A549 (cell line): ENCODE measurements at regions not wholly inside any gene's neighbourhood (a gene's known extent, or its start where the extent isn't known, plus 50 kb on each side); places are given as distances from the start of the nearest gene placed in this dataset.

Experiments used
- ATAC-seq, 2 experiments: fragments of 200-7000 bp in 1 of 2; fragments of >200 bp in 1 of 2; cut with Nextera tagmentation in 1 of 2; cut with Tn5 transposase in 1 of 2; 3 replicates each; pipeline versions ENCODE4 v1.8.0 to v1.9.1; 2018 to 2020; ENCODE audit warnings: mild to moderate bottlenecking in 1 of 2, moderate library complexity in 1 of 2
- CTCF ChIA-PET: fragments of 300-600 bp; sonication (Branson Sonifier 250); formaldehyde crosslinking; extraction: SDS; loops from one replicate; lab custom pipeline; 2021; ENCODE audit warnings: antibody characterized with exemption, inconsistent platforms; lab: Yijun Ruan, JAX
- POLR2A ChIA-PET: fragments of 350-600 bp; formaldehyde crosslinking; extraction: SDS; loops from one replicate; lab custom pipeline; 2021; ENCODE audit warnings: antibody characterized with exemption, inconsistent platforms; lab: Yijun Ruan, JAX
- DNase-seq, 2 experiments: peaks; one replicate each; pipeline versions ENCODE4 v3.0.0 to v3.0.0-alpha.2; 2011 to 2016; ENCODE audit warnings: low read depth in 1 of 2, low spot score in 1 of 2
- FAIRE-seq: peaks from 2 replicates; lab custom pipeline; 2011; peaks lifted over from hg19 to GRCh38; lab: Jason Lieb, UNC
- H3K27ac ChIP-seq, 2 experiments: fragments of >200 bp; sonication (Bioruptor Twin); formaldehyde crosslinking; 3 replicates each; pipeline ENCODE4 v1.5.1; 2016 to 2017
- H3K4me1 ChIP-seq: fragments of >200 bp; sonication (Bioruptor Twin); formaldehyde crosslinking; 3 replicates; pipeline ENCODE4 v1.6.1; 2016
- H3K4me2 ChIP-seq: fragments of >200 bp; sonication (Bioruptor Twin); formaldehyde crosslinking; 3 replicates; pipeline ENCODE4 v1.6.1; 2016
- H3K4me3 ChIP-seq: fragments of >200 bp; sonication (Bioruptor Twin); formaldehyde crosslinking; 3 replicates; pipeline ENCODE4 v1.5.1; 2016
- H3K9me3 ChIP-seq: fragments of >200 bp; sonication (Bioruptor Twin); formaldehyde crosslinking; 3 replicates; pipeline ENCODE4 v1.6.1; 2016
- BHLHE40 ChIP-seq: IDR thresholded peaks from 2 replicates; pipeline ENCODE4 v1.6.1; 2012; ENCODE audit warnings: low read depth, low read length, inconsistent platforms
- CBX2 ChIP-seq: fragments of 200-600 bp; sonication (generic); IDR thresholded peaks from 2 replicates; pipeline ENCODE4 v1.6.1; 2016; ENCODE audit warnings: low read depth, mild to moderate bottlenecking, borderline replicate concordance
- CBX8 ChIP-seq: fragments of 200-600 bp; sonication (generic); IDR thresholded peaks from 2 replicates; pipeline ENCODE4 v1.6.1; 2016
- EHF ChIP-seq: fragments of 250-450 bp; sonication (Bioruptor Pico); IDR thresholded peaks from 2 replicates; pipeline ENCODE4 v1.5.0; 2020; ENCODE audit warnings: mild to moderate bottlenecking
- EP300 ChIP-seq, 2 experiments: fragments of >200 bp; sonication (Bioruptor Twin); formaldehyde crosslinking; IDR thresholded peaks; 2 replicates in 1 of 2; 3 replicates in 1 of 2; pipeline ENCODE4 v1.6.1; 2016 to 2017
- ESRRA ChIP-seq: fragments of 150-350 bp; IDR thresholded peaks from 2 replicates; pipeline ENCODE4 v1.6.1; 2014; ENCODE audit warnings: mild to moderate bottlenecking, low read length, borderline replicate concordance
- FOSB ChIP-seq: fragments of 250-450 bp; sonication (Bioruptor Pico); IDR thresholded peaks from 2 replicates; pipeline ENCODE4 v1.5.0; 2020; ENCODE audit warnings: mild to moderate bottlenecking, moderate library complexity
- FOXS1 ChIP-seq: fragments of 250-450 bp; sonication (Bioruptor Pico); IDR thresholded peaks from 2 replicates; pipeline ENCODE4 v1.5.0; 2020; ENCODE audit warnings: mild to moderate bottlenecking, moderate library complexity
- HEYL ChIP-seq: fragments of 250-450 bp; sonication (Bioruptor Pico); IDR thresholded peaks from 2 replicates; pipeline ENCODE4 v1.8.0; 2021; ENCODE audit warnings: mild to moderate bottlenecking, moderate library complexity
- HOXA7 ChIP-seq: fragments of 250-450 bp; sonication (Bioruptor Pico); IDR thresholded peaks from 2 replicates; pipeline ENCODE4 v1.5.0; 2020; ENCODE audit warnings: mild to moderate bottlenecking, moderate library complexity
- HOXB5 ChIP-seq: fragments of 250-450 bp; sonication (Bioruptor Pico); IDR thresholded peaks from 2 replicates; pipeline ENCODE4 v1.5.0; 2020; ENCODE audit warnings: mild to moderate bottlenecking, moderate library complexity
- JUN ChIP-seq, 2 experiments: fragments of >200 bp; sonication (Bioruptor Twin); formaldehyde crosslinking; IDR thresholded peaks; 2 replicates in 1 of 2; 3 replicates in 1 of 2; pipeline ENCODE4 v1.6.1; 2016 to 2017
- MAFK ChIP-seq: fragments of 450-650 bp; IDR thresholded peaks from 2 replicates; pipeline ENCODE4 v1.6.1; 2014; ENCODE audit not compliant: partially characterized antibody
- MAZ ChIP-seq: fragments of 150-350 bp; IDR thresholded peaks from 2 replicates; pipeline ENCODE4 v1.6.1; 2014; ENCODE audit warnings: antibody characterized with exemption, low read depth, low read length, borderline replicate concordance
- MYC ChIP-seq: IDR thresholded peaks from 2 replicates; pipeline ENCODE4 v1.6.1; 2012; ENCODE audit warnings: mild to moderate bottlenecking, inconsistent platforms, low read length, improper control_type of control experiment, borderline replicate concordance
- PHF8 ChIP-seq: fragments of 200-600 bp; sonication (generic); IDR thresholded peaks from 2 replicates; pipeline ENCODE4 v1.6.1; 2016; ENCODE audit warnings: low read depth, mild to moderate bottlenecking, antibody characterized with exemption, moderate library complexity, borderline replicate concordance
- RAD21 ChIP-seq, 2 experiments: fragments of >200 bp in 1 of 2; sonication (Bioruptor Twin) in 1 of 2; formaldehyde crosslinking in 1 of 2; IDR thresholded peaks in 1 of 2; conservative IDR thresholded peaks in 1 of 2; 2 replicates in 1 of 2; 3 replicates in 1 of 2; pipeline ENCODE4 v1.6.1; 2012 to 2018; ENCODE audit warnings: inconsistent platforms in 1 of 2
- RARB ChIP-seq: fragments of 250-450 bp; sonication (Bioruptor Pico); IDR thresholded peaks from 2 replicates; pipeline ENCODE4 v1.8.0; 2021; ENCODE audit warnings: mild to moderate bottlenecking, moderate library complexity
- RCOR1 ChIP-seq: fragments of 150-350 bp; IDR thresholded peaks from 2 replicates; pipeline ENCODE4 v1.6.1; 2014; ENCODE audit warnings: antibody characterized with exemption, low read length, low read depth
- RFX5 ChIP-seq: fragments of 450-650 bp; IDR thresholded peaks from 2 replicates; pipeline ENCODE4 v1.7.1; 2014; ENCODE audit warnings: antibody characterized with exemption, mild to moderate bottlenecking, moderate library complexity
- RNF2 ChIP-seq: fragments of 200-600 bp; sonication (generic); IDR thresholded peaks from 2 replicates; pipeline ENCODE4 v1.6.1; 2016; ENCODE audit warnings: low read depth, mild to moderate bottlenecking, antibody characterized with exemption, moderate library complexity, borderline replicate concordance
- SMC3 ChIP-seq: fragments of >200 bp; sonication (Bioruptor Twin); formaldehyde crosslinking; IDR thresholded peaks from 3 replicates; pipeline ENCODE4 v1.6.1; 2018; ENCODE audit warnings: inconsistent platforms
- TFCP2L1 ChIP-seq: fragments of 250-450 bp; sonication (Bioruptor Pico); IDR thresholded peaks from 2 replicates; pipeline ENCODE4 v1.5.0; 2021; ENCODE audit warnings: mild to moderate bottlenecking
- ZNF302 ChIP-seq: fragments of 250-450 bp; sonication (Bioruptor Pico); IDR thresholded peaks from 2 replicates; pipeline ENCODE4 v1.9.0; 2021; ENCODE audit warnings: inconsistent platforms, mild to moderate bottlenecking, moderate library complexity
- ZSCAN20 ChIP-seq: fragments of 250-450 bp; sonication (Bioruptor Pico); IDR thresholded peaks from 2 replicates; pipeline ENCODE4 v1.8.0; 2022; ENCODE audit warnings: mild to moderate bottlenecking, moderate library complexity
- WGBS: methylation state at CpG from one replicate; pipeline ENCODE4 v1.1.6; 2017; ENCODE audit errors: missing lambda C conversion rate; 5-methylcytosine and 5-hydroxymethylcytosine counted together
- TF ChIP-seq, protein P1 (sequence below): fragments of >200 bp; sonication (Bioruptor Twin); formaldehyde crosslinking; IDR thresholded peaks from 2 replicates; pipeline ENCODE4 v1.6.1; 2016
- TF ChIP-seq, protein P2 (sequence below): fragments of 200-600 bp; sonication (generic); IDR thresholded peaks from 2 replicates; pipeline ENCODE4 v1.6.1; 2016; ENCODE audit warnings: antibody characterized with exemption, mild to moderate bottlenecking, moderate library complexity
- TF ChIP-seq, protein P3 (sequence below): IDR thresholded peaks from 2 replicates; pipeline ENCODE4 v1.6.1; 2012; ENCODE audit warnings: low read depth, borderline replicate concordance

DNA sequence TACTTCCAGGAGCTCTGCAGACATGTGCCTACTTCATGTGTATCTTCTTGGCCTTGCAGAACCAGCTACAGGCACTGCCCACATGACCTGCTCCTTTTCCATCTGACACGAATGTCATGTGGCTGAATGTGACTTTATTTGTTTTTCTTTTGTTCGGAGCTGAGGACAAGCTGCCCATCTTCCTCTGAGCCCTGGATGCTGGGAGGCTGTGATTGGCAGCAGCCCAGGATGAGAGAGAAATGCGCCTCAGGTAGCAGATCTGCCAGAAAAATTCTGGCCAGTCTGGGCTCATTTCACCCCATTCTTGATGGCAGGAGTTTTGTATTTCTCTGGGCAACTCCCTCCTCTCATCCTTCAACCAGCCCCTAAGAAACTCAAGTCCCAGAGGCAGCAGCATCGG lies 372.0 kb downstream of the RPS6KC1 start:
- Histone ChIP-seq H3K4me2 (no peak overlapping the region), H3K27ac (no peak overlapping the region), H3K4me3 (no peak overlapping the region), H3K9me3 (no peaks in the 10 kb centered on the region; the same call in 2 of the 3 replicates), H3K4me1 (no peaks in the 10 kb centered on the region)
- FAIRE-seq (no peak), ATAC-seq (no peak), DNase-seq (no peak)
- CTCF ChIA-PET, result no interaction called here
- 11% methylated on average over 4 of the region's 4 CpGs for WGBS
- POLR2A ChIA-PET, result no interaction called here
- TF ChIP-seq RNF2 (no peak), EP300 (IDR thresholded peaks at IDR 0.05) (no peak), SMC3 (no peak), MAZ (no peak), EHF (CRISPR knock-in tag) (no peak), FOXS1 (CRISPR knock-in tag) (no peak), RAD21 (conservative IDR thresholded peaks at IDR 0.05 in 1 of 2, IDR thresholded peaks at IDR 0.05 in 1 of 2) (no peak), BHLHE40 (no peak), RCOR1 (no peak), JUN (IDR thresholded peaks at IDR 0.05) (no peak), HOXA7 (no peak), MYC (no peak), RARB (CRISPR knock-in tag) (no peak)
- TF ChIP-seq, protein P1, sequence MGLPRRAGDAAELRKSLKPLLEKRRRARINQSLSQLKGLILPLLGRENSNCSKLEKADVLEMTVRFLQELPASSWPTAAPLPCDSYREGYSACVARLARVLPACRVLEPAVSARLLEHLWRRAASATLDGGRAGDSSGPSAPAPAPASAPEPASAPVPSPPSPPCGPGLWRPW, result no peak

DNA sequence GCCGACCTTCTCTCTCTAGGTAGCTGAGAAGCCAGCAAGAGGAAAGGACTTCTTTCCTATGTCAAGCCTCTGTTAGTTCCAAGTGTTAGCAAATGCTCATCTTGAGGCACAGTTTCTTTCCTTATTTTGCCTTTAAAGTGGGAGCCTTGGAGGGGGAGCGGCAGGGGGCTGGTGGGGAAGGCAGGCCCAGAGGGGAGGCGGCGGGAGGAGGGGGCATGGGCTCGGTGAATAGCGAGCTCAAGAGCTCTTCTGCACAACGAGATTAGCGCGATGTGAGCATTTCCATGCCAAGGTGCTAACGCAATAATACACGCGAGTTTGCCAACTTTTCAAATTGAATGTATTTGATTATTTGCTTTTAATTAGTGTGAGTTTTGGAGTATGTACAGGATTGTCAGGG lies 372.6 kb downstream of the RPS6KC1 start:
- Histone ChIP-seq H3K4me1 (no peaks in the 10 kb centered on the region), H3K4me2 (no peak overlapping the region), H3K4me3 (no peak overlapping the region), H3K9me3 (no peaks in the 10 kb centered on the region; the same call in 2 of the 3 replicates), H3K27ac (no peak overlapping the region)
- TF ChIP-seq BHLHE40, result no peak
- TF ChIP-seq RFX5, result no peak
- no peak for DNase-seq
- FAIRE-seq, result no peak
- CTCF ChIA-PET, result no interaction called here
- no peak for ATAC-seq
- WGBS, result 43% methylated on average over 10 of the region's 12 CpGs
- POLR2A ChIA-PET, result no interaction called here

DNA sequence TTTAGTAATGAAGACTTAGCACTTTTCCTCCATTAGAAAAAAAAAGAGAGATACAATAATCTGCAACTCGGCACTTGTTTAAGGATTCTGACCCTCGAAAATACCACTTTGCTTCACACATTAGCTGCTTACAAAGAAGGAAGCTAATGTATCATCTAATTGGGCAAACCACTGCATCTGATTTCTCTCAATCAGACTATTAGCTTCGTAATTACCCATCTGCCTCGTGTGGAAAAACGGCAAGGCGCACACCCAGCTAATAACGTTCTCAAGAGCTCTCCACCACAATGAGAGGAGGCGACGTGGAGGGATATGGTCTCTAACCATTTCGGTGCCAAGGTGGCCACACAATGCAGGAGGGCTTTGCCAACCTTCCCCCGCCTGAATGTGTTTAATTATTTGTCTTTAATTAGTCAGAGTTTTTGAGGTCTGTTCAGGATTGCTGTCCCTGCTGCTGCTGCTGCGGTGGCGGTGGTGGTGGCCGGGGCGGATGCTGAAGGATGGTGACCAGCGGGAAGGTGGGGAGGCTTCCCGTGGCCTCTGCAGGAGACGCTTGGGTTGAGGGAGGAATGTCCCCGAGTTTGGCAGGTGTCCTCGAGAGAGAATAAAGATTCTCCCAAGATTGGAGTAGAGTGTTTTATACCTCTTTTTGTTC lies 374.5 kb downstream of the RPS6KC1 start:
- no peak for DNase-seq
- ATAC-seq, result no peak
- FAIRE-seq, result no peak
- H3K4me2 ChIP-seq, result no peak overlapping the region
- no peak overlapping the region for H3K27ac ChIP-seq
- 32% methylated on average over 20 of the region's 20 CpGs for WGBS
- no peak for TF ChIP-seq MYC
- TF ChIP-seq CBX8, result no peak
- no peak for TF ChIP-seq TFCP2L1 (CRISPR knock-in tag)
- no peak for TF ChIP-seq FOSB (CRISPR knock-in tag)
- TF ChIP-seq RNF2, result no peak
- TF ChIP-seq EHF (CRISPR knock-in tag), result no peak
- no peak for TF ChIP-seq MAFK
- TF ChIP-seq, all 56 proteins: peak for 0
- no peak overlapping the region for H3K4me3 ChIP-seq
- no peaks in the 10 kb centered on the region for H3K4me1 ChIP-seq
- ChIA-PET POLR2A (no interaction called here), CTCF (interaction anchor here (1.3 kb wide), 1 partner anchor 22 kb away, joined by 3 read pairs; no protein-coding TSS in a partner anchor)
- H3K9me3 ChIP-seq, result no peaks in the 10 kb centered on the region; the same call in 2 of the 3 replicates

DNA sequence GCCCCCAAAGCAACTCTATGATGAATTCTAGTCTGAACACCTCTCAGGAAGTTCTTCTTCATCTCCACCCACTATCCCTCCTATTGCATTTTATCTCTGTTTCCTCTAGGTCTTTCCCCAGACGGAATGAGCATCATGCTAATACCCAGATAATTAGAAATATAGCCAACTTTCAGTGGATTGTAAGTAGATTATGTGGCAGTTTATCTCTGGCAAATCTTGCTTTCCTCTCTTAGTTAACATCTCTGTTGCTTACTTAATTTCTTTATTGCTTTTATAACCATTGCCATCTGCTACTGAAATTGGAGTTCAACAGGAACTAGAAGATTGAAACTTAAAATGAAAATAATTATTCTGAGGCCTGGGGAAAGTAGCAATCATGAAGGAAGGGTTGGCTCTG lies 378.6 kb downstream of the RPS6KC1 start:
- no peak overlapping the region for H3K27ac ChIP-seq
- DNase-seq, result no peak
- CTCF ChIA-PET, result no interaction called here
- no peaks in the 10 kb centered on the region for H3K9me3 ChIP-seq
- H3K4me3 ChIP-seq, result no peak overlapping the region
- ATAC-seq, result no peak
- H3K4me2 ChIP-seq, result no peak overlapping the region
- no peaks in the 10 kb centered on the region for H3K4me1 ChIP-seq
- WGBS, result 9% methylated on average over 1 of the region's 1 CpG
- FAIRE-seq, result no peak
- POLR2A ChIA-PET, result no interaction called here
- TF ChIP-seq EP300 (IDR thresholded peaks at IDR 0.05) (no peak), FOXS1 (CRISPR knock-in tag) (no peak), FOSB (CRISPR knock-in tag) (no peak), MAZ (no peak), HOXB5 (CRISPR knock-in tag) (no peak), HEYL (CRISPR knock-in tag) (no peak), PHF8 (no peak), CBX2 (no peak), ZNF302 (CRISPR knock-in tag) (no peak), ZSCAN20 (no peak), ESRRA (no peak)
- TF ChIP-seq, protein P2, sequence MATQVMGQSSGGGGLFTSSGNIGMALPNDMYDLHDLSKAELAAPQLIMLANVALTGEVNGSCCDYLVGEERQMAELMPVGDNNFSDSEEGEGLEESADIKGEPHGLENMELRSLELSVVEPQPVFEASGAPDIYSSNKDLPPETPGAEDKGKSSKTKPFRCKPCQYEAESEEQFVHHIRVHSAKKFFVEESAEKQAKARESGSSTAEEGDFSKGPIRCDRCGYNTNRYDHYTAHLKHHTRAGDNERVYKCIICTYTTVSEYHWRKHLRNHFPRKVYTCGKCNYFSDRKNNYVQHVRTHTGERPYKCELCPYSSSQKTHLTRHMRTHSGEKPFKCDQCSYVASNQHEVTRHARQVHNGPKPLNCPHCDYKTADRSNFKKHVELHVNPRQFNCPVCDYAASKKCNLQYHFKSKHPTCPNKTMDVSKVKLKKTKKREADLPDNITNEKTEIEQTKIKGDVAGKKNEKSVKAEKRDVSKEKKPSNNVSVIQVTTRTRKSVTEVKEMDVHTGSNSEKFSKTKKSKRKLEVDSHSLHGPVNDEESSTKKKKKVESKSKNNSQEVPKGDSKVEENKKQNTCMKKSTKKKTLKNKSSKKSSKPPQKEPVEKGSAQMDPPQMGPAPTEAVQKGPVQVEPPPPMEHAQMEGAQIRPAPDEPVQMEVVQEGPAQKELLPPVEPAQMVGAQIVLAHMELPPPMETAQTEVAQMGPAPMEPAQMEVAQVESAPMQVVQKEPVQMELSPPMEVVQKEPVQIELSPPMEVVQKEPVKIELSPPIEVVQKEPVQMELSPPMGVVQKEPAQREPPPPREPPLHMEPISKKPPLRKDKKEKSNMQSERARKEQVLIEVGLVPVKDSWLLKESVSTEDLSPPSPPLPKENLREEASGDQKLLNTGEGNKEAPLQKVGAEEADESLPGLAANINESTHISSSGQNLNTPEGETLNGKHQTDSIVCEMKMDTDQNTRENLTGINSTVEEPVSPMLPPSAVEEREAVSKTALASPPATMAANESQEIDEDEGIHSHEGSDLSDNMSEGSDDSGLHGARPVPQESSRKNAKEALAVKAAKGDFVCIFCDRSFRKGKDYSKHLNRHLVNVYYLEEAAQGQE, result no peak
- TF ChIP-seq, protein P3, sequence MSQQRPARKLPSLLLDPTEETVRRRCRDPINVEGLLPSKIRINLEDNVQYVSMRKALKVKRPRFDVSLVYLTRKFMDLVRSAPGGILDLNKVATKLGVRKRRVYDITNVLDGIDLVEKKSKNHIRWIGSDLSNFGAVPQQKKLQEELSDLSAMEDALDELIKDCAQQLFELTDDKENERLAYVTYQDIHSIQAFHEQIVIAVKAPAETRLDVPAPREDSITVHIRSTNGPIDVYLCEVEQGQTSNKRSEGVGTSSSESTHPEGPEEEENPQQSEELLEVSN, result no peak
